Epithelial cell of esophagus (primary cell): ENCODE measurements at regions not wholly inside any gene's neighbourhood (a gene's known extent, or its start where the extent isn't known, plus 50 kb on each side); places are given as distances from the start of the nearest gene placed in this dataset.

ENCODE experiments used
- DNase-seq: peaks from one replicate; pipeline ENCODE4 v3.0.0; 2010; ENCODE audit warnings: low read depth
- H3K4me3 ChIP-seq: 2 replicates; pipeline ENCODE4 v1.5.1; 2011; ENCODE audit warnings: mild to moderate bottlenecking, low read length, control low read depth
- CTCF ChIP-seq: IDR thresholded peaks from 2 replicates; pipeline ENCODE4 v1.5.1; 2011; ENCODE audit warnings: low read depth, mild to moderate bottlenecking, low read length, control low read depth, inconsistent platforms; ENCODE audit not compliant: insufficient read depth; ENCODE audit errors: missing control alignments

DNA sequence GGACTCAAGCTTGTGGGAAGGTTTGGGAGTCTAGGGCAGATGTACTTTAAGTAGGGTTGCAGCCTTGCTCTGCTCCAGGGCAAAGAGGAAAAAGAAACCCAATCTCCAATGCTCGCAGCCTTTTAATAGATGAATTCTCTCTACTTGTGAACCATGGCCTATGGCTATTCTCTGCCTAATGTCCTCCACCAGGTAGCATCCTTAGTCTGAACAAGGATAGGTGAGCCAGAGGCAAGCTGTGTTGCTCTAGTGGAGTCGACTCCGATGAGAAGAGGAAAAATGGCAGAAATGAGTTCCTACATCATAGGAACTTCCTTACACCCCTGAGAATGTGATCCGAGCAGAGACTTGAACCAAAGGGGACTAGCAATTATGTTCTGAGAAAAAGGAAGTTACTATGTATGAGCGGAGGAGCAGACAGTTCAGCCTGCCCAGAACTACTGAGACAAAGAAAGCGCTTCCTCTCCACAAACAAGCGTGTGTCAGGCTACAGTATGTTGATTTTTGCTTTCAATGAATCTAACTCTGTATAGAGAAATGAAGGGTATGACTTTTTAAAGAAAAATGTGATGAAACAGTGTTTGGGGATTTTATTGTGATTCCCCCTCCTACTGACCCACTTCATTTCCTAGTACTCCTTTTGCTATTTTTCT, 153.6 kb upstream of the ARID2 start:
- no peak overlapping the region for H3K4me3 ChIP-seq
- no peak for DNase-seq
- TF ChIP-seq CTCF: no peak

GRCh38 chr12:45577844-45578399, 151.6 kb upstream of the ARID2 start:
- no peak for DNase-seq
- no peak for TF ChIP-seq CTCF
- H3K4me3 ChIP-seq: no peak overlapping the region

DNA sequence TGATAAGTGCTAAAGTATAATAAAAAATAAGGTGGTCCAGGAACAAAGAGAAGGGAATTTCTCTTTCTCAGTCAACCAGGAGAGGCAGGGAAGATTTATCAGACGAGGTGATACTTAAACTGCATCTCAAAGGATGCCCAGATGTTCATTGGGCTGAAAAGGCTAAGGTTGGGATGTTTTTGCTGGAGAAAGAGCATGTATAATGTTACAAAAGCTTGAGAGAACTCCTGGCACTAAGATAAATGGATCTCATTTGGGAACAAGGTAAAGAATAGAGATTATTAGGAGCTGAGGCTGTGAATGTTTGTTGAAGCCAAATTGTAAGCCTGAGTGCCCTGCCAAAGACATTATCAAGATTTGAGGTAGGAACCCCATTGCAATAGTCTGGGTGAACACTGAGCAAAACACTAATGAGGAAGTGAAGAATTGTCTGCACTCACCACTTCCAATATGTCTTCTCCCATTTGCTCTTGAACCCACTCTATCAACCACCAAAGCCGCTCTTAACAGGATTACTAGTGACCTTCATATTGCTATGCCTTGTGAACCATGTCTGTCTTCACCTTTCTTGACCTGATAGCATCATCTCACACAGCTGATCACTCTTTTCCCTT, 149.0 kb upstream of the ARID2 start:
- no peak for TF ChIP-seq CTCF
- H3K4me3 ChIP-seq: no peak overlapping the region
- no peak for DNase-seq

GRCh38 chr12:45581112-45581511, 148.4 kb upstream of the ARID2 start:
- H3K4me3 ChIP-seq: no peak overlapping the region
- DNase-seq: no peak
- no peak for TF ChIP-seq CTCF

GRCh38 chr12:45582536-45582935, 147.0 kb upstream of the ARID2 start:
- TF ChIP-seq CTCF: no peak
- DNase-seq: no peak
- H3K4me3 ChIP-seq: no peak overlapping the region

DNA sequence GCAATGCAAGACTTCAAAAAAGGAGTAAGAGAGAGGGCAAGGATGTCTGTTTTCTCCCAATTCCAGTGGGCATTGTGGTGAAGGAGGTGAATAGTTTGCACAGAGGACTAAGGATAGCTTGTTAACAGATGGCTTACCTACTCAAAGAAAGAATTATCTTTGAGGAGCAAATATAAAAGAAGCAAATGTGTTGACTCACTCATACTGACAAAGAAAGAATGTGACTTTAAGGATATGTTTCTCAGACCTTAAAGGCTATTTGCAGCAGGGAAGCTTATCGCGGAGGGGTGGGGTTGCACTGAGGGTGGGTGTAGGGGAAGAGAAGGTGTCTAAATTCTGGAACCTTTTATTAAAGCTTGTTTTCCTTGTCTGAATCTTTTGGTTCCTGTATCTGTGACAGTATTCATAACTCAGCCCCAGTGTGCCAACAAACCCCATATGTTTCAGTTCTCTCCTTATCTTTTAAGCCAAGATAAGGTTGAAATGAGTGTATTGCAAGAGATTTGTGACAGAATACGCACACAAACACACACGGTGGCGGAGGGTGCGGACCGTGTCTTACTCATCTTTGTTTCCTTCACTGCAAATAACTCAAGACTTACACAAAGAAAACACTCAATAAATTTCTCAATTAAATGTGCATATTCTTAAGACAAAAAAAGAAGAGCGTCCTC, 146.4 kb upstream of the ARID2 start:
- no peak for DNase-seq
- H3K4me3 ChIP-seq: no peak overlapping the region
- TF ChIP-seq CTCF: no peak
